Neural progenitor cell (in vitro differentiated cells): ENCODE measurements at regions not wholly inside any gene's neighbourhood (a gene's known extent, or its start where the extent isn't known, plus 50 kb on each side); places are given as distances from the start of the nearest gene placed in this dataset.

Source experiments
- DNase-seq: peaks from one replicate; pipeline ENCODE4 v3.0.0-alpha.2; 2016; ENCODE audit warnings: low spot score
- H2AFZ ChIP-seq: fragments of 200-600 bp; sonication (generic); replicated peaks from 2 replicates; pipeline ENCODE4 v1.6.1; 2016; ENCODE audit warnings: antibody characterized with exemption
- H3F3A ChIP-seq: fragments of 200-600 bp; sonication (generic); 2 replicates; pipeline ENCODE4 v1.6.1; 2016; ENCODE audit warnings: antibody characterized with exemption, low read depth
- H3K27ac ChIP-seq: fragments of 200-600 bp; sonication (generic); 2 replicates; pipeline ENCODE4 v1.5.1; 2016; ENCODE audit warnings: mild to moderate bottlenecking
- H3K27me3 ChIP-seq: fragments of 200-600 bp; sonication (generic); 2 replicates; pipeline ENCODE4 v1.6.1; 2016; ENCODE audit warnings: mild to moderate bottlenecking, moderate library complexity
- H3K36me3 ChIP-seq: fragments of 200-600 bp; sonication (generic); 2 replicates; pipeline ENCODE4 v1.5.1; 2016
- H3K4me1 ChIP-seq: fragments of 200-600 bp; sonication (generic); 2 replicates; pipeline ENCODE4 v1.6.1; 2016; ENCODE audit warnings: mixed run types
- H3K4me2 ChIP-seq: fragments of 200-600 bp; sonication (generic); 2 replicates; pipeline ENCODE4 v1.6.1; 2016
- H3K4me3 ChIP-seq: fragments of 200-600 bp; sonication (generic); 2 replicates; pipeline ENCODE4 v1.5.1; 2016
- H3K79me2 ChIP-seq: fragments of 200-600 bp; sonication (generic); 2 replicates; pipeline ENCODE4 v1.6.1; 2016; ENCODE audit warnings: low read depth
- H3K9ac ChIP-seq: fragments of 200-600 bp; sonication (generic); 2 replicates; pipeline ENCODE4 v1.6.1; 2016
- H3K9me3 ChIP-seq: fragments of 200-600 bp; sonication (generic); 2 replicates; pipeline ENCODE4 v1.5.1; 2016; ENCODE audit warnings: low read depth
- H4K20me1 ChIP-seq: fragments of 200-600 bp; sonication (generic); 2 replicates; pipeline ENCODE4 v1.6.1; 2016; ENCODE audit warnings: low read depth
- H3K27ac Mint-ChIP-seq: 3 replicates; pipeline ENCODE4 v1.8.0; 2021; ENCODE audit warnings: mixed read lengths
- H3K27me3 Mint-ChIP-seq: 2 replicates; pipeline ENCODE4 v1.8.0; 2022; ENCODE audit warnings: low read depth, mild to moderate bottlenecking, inconsistent platforms, moderate library complexity, mixed read lengths; ENCODE audit not compliant: insufficient read depth
- H3K36me3 Mint-ChIP-seq: 3 replicates; pipeline ENCODE4 v1.8.0; 2021; ENCODE audit warnings: mixed read lengths
- H3K4me1 Mint-ChIP-seq: 3 replicates; pipeline ENCODE4 v1.8.0; 2021; ENCODE audit warnings: mixed read lengths
- H3K4me3 Mint-ChIP-seq: 3 replicates; pipeline ENCODE4 v1.8.0; 2021; ENCODE audit warnings: mild to moderate bottlenecking, moderate library complexity, mixed read lengths
- H3K9me3 Mint-ChIP-seq: 3 replicates; pipeline ENCODE4 v1.8.0; 2020; ENCODE audit warnings: mixed read lengths
- EZH2 ChIP-seq: fragments of 200-600 bp; sonication (generic); IDR thresholded peaks from 2 replicates; pipeline ENCODE4 v1.6.1; 2017; ENCODE audit warnings: antibody characterized with exemption, mild to moderate bottlenecking, moderate library complexity
- EZH2phosphoT487 ChIP-seq: fragments of 200-600 bp; sonication (generic); IDR thresholded peaks from 2 replicates; pipeline ENCODE4 v1.6.1; 2017; ENCODE audit warnings: antibody characterized with exemption
- TF ChIP-seq, protein P1 (sequence below): fragments of 200-600 bp; sonication (generic); IDR thresholded peaks from 2 replicates; pipeline ENCODE4 v1.5.1; 2017; ENCODE audit warnings: antibody characterized with exemption, mild to moderate bottlenecking

- Mint-ChIP-seq H3K27me3 (peaks cover 9% of the 10 kb centered on the region), H3K4me3 (no peak overlapping the region)
- TF ChIP-seq, protein P1, sequence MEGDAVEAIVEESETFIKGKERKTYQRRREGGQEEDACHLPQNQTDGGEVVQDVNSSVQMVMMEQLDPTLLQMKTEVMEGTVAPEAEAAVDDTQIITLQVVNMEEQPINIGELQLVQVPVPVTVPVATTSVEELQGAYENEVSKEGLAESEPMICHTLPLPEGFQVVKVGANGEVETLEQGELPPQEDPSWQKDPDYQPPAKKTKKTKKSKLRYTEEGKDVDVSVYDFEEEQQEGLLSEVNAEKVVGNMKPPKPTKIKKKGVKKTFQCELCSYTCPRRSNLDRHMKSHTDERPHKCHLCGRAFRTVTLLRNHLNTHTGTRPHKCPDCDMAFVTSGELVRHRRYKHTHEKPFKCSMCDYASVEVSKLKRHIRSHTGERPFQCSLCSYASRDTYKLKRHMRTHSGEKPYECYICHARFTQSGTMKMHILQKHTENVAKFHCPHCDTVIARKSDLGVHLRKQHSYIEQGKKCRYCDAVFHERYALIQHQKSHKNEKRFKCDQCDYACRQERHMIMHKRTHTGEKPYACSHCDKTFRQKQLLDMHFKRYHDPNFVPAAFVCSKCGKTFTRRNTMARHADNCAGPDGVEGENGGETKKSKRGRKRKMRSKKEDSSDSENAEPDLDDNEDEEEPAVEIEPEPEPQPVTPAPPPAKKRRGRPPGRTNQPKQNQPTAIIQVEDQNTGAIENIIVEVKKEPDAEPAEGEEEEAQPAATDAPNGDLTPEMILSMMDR = no peak
- TF ChIP-seq EZH2phosphoT487 = no peak
- TF ChIP-seq EZH2 = no peak
These were observed 73.7 kb upstream of the ZC3H12A start for GRCh38 chr1:37400466-37401225.

DNA sequence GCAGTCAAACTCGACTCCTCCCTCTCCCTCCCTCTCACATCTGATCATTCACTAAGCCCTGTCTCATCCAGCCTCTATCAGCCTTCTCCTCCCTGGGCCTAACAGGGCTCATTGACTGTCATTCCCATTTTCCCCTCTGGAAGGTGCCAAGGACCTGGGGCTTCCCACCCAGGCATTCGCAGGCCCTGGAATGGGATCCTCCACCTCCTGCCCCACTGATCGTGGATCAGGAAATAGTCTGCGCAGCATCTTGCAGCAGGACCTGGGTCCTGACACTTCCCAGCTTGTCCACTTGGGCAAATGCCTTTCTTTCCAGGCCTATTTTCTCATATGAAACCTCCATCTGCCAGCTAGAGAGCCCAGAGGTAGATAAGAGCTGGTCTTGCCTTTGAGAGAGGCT, 71.2 kb upstream of the ZC3H12A start:
- Mint-ChIP-seq H3K4me3 (no peak overlapping the region), H3K27ac (no peak overlapping the region), H3K27me3 (peaks cover 6% of the 10 kb centered on the region), H3K4me1 (no peaks in the 10 kb centered on the region), H3K36me3 (no peaks in the 10 kb centered on the region), H3K9me3 (no peaks in the 10 kb centered on the region)
- H3K27ac ChIP-seq = no peak overlapping the region
- no peak overlapping the region for H3K9ac ChIP-seq
- H3K79me2 ChIP-seq = no peaks in the 10 kb centered on the region
- H3K4me2 ChIP-seq = no peak overlapping the region
- no peaks in the 10 kb centered on the region for H4K20me1 ChIP-seq
- no peak for TF ChIP-seq EZH2
- TF ChIP-seq EZH2phosphoT487 = no peak
- TF ChIP-seq, protein P1 = peak; percentile 20
- no peaks in the 10 kb centered on the region for H3K9me3 ChIP-seq
- H3F3A ChIP-seq = peaks cover 4% of the 10 kb centered on the region
- no peak for DNase-seq
- H3K36me3 ChIP-seq = no peaks in the 10 kb centered on the region
- H3K4me3 ChIP-seq = no peak overlapping the region
- H2AFZ ChIP-seq = no peak overlapping the region
- peaks cover 22% of the 10 kb centered on the region for H3K4me1 ChIP-seq
- H3K27me3 ChIP-seq = no peaks in the 10 kb centered on the region

More at GRCh38 chr1:37400466-37401225, 73.7 kb upstream of the ZC3H12A start:
- Mint-ChIP-seq H3K36me3 (no peaks in the 10 kb centered on the region), H3K4me1 (no peaks in the 10 kb centered on the region), H3K9me3 (no peaks in the 10 kb centered on the region), H3K27ac (no peak overlapping the region)
- H3K4me2 ChIP-seq = no peak overlapping the region
- H2AFZ ChIP-seq = no peak overlapping the region
- peaks cover 30% of the 10 kb centered on the region for H3K4me1 ChIP-seq
- H3K9me3 ChIP-seq = no peaks in the 10 kb centered on the region
- no peak for DNase-seq
- no peaks in the 10 kb centered on the region for H3K27me3 ChIP-seq
- H3K27ac ChIP-seq = no peak overlapping the region
- no peaks in the 10 kb centered on the region for H4K20me1 ChIP-seq
- H3F3A ChIP-seq = peaks cover 12% of the 10 kb centered on the region
- no peak overlapping the region for H3K4me3 ChIP-seq
- no peaks in the 10 kb centered on the region for H3K36me3 ChIP-seq
- H3K79me2 ChIP-seq = no peaks in the 10 kb centered on the region
- no peak overlapping the region for H3K9ac ChIP-seq

GRCh38 chr1:37404711-37405110, 69.7 kb upstream of the ZC3H12A start:
- H3K4me1 Mint-ChIP-seq = no peaks in the 10 kb centered on the region
- H3K27me3 Mint-ChIP-seq = peaks cover 5% of the 10 kb centered on the region
- no peak overlapping the region for H3K4me3 Mint-ChIP-seq
- H3K36me3 Mint-ChIP-seq = no peaks in the 10 kb centered on the region
- Histone ChIP-seq H3F3A (peaks cover 4% of the 10 kb centered on the region), H3K4me3 (no peak overlapping the region), H4K20me1 (no peaks in the 10 kb centered on the region), H2AFZ (no peak overlapping the region), H3K9me3 (no peaks in the 10 kb centered on the region), H3K79me2 (no peaks in the 10 kb centered on the region), H3K4me1 (peaks cover 22% of the 10 kb centered on the region), H3K27ac (no peak overlapping the region), H3K9ac (no peak overlapping the region), H3K27me3 (no peaks in the 10 kb centered on the region), H3K36me3 (no peaks in the 10 kb centered on the region), H3K4me2 (no peak overlapping the region)
- DNase-seq = no peak
- H3K9me3 Mint-ChIP-seq = no peaks in the 10 kb centered on the region
- no peak overlapping the region for H3K27ac Mint-ChIP-seq
- TF ChIP-seq EZH2 (no peak), EZH2phosphoT487 (no peak)
- TF ChIP-seq, protein P1 = no peak
